ENCODE measurements at regions not wholly inside any gene's neighbourhood (a gene's known extent, or its start where the extent isn't known, plus 50 kb on each side); places are given as distances from the start of the nearest gene placed in this dataset.

DNA sequence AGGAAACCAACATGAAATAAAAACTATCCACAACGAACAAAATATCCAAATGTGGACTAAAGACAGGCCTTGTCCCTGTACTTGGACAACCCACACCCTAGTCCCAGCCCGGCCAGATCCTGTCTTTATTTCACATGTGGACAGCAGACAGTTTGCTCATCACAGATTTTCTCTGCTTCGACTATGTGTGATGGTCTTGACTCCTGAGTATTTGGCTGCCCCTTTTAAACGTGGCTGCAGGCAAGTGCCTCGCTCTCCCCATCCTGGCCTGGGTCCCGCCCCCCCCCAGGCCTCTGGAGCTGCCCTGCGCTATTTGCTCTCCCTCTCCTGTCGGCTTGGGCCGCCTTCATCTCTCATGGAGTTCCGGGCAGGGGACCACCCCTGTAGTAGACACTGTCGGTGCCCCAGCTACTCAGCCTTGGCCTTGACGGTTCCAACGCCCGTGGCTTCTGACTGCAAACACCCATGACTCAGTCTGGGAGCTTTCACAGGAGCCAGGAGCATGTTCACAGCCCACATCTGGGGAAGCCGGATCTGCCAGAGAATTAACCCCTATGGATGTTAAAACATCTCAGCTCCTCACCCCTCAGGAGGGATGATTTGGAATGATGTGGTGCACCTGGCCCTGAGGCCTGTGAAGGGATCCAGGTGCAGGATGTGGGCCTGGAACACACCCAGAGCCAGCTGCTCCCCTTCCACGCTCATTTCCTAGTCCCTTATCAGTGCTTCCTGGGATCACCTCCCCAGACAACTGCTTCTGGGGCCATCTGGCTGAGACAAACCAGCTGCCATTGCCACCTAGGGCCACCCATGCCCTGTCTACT is 229.7 kb upstream of the RPL38 start:
- no peak for DNase-seq (ENCODE audit: extremely low read depth in 1 of 2, low read depth in 1 of 2)

DNA sequence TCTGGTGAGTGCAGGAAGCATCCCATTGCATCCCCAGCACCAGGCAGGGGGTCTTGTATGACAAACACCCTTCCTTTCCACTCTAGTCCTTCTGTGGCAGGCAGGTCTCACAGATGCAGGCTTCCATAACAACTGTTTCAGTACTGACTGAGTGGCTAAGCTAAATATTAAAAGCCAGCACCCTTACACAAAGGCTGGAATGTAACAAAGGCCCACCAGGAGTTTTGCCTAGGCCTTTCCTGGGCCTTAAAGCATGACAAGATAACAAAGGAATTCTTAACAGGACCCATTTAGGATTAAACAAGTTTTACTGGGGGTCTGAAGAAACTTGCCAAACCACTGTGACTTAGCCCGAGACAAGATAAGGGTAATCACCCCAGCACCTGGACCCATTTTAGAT is 228.9 kb upstream of the RPL38 start:
- no peak for DNase-seq (ENCODE audit: extremely low read depth in 1 of 2, low read depth in 1 of 2)

DNA sequence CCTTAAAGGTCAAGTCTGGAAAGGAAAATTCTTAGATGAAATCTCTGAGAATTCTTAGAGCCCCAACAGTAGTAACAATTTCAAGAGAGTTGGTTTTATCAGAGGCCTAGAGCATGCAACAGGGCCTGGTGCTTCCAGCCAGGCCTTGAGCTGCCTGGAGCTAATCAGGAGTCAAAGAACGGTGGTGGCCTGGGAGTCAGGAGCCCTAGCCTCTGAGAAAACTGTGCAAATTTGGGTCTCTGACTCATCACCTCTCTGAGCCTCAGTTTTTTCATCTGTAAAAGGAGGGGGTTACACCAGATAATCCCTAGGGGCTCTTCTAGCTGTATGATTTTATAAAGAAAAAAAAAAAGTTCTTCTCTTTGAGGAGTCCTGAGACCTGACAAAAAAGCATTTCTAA is 227.3 kb upstream of the RPL38 start:
- DNase-seq (ENCODE audit: extremely low read depth in 1 of 2, low read depth in 1 of 2), result no peak

- no peak for DNase-seq (ENCODE audit: extremely low read depth in 1 of 2, low read depth in 1 of 2)
Observed at GRCh38 chr17:73976676-73977521, 226.6 kb upstream of the RPL38 start.

DNA sequence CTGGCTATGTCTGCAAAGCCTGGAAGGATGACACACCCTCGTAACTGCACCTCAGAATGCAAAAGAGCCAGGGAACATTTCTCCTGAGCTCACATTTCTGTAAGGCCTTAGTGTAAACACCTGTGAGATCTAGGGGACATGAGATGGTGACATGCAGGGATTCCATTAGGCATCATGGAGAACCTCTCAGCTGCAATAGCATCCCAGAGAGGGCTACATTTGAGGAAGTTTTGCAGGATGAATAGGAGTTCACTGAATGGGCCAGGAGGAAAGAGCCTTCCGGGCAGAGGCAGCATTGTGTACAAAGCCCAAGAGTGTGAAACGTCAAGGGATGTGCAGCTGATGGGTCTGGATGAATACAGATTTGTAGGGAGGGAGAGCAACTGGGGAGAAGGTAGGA is 223.0 kb upstream of the RPL38 start:
- DNase-seq (ENCODE audit: extremely low read depth in 1 of 2, low read depth in 1 of 2), result no peak

DNA sequence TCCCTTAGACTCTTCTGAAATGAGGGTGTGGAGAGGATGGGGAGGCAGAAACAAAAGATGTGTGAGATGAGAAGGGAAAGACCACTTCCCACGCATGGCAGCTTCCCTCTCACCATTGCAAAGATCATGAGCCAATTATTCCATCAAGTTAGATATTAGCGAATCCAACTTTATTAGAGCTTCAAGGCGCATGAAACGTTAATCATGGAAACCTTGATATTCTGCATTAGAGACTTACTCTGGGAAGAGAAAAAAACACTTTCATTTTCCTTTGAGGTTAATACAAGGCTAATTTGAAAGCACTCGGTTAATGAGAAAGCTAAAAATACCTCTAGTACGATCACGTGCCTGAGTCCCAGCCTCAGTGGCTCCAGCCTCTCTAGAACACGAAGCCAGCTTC is 220.6 kb upstream of the RPL38 start:
- DNase-seq (ENCODE audit: extremely low read depth in 1 of 2, low read depth in 1 of 2), result no peak

GRCh38 chr17:73983621-73984400 is 219.7 kb upstream of the RPL38 start:
- DNase-seq (ENCODE audit: extremely low read depth in 1 of 2, low read depth in 1 of 2), result no peak

- DNase-seq (ENCODE audit: extremely low read depth in 1 of 2, low read depth in 1 of 2), result no peak
Observed at GRCh38 chr17:73984941-73985340, 218.5 kb upstream of the RPL38 start.

GRCh38 chr17:73985466-73986015 is 217.9 kb upstream of the RPL38 start:
- no peak for DNase-seq (ENCODE audit: extremely low read depth in 1 of 2, low read depth in 1 of 2)

GRCh38 chr17:73986641-73987177 is 216.8 kb upstream of the RPL38 start:
- DNase-seq (ENCODE audit: extremely low read depth in 1 of 2, low read depth in 1 of 2), result no peak

DNA sequence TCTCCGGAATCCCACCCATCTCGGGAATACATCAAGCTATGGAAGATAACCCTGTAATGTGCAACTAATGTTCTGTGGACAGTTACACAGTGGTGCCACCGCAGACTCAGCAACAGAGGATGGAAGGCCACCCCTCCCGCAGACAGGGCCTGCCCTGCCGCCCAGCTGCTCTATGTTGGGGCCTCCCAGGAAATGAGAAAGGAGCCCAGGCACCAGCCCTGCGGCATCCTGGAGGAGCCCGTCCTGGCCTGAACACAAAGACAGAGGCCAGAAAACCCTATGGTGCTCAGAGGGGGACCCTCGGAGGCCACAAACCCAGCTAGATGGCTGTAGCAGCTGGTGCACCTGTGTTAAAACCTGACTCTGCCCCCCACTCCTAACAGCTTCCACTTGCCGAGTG is 216.1 kb upstream of the RPL38 start:
- no peak for DNase-seq (ENCODE audit: extremely low read depth in 1 of 2, low read depth in 1 of 2)

DNA sequence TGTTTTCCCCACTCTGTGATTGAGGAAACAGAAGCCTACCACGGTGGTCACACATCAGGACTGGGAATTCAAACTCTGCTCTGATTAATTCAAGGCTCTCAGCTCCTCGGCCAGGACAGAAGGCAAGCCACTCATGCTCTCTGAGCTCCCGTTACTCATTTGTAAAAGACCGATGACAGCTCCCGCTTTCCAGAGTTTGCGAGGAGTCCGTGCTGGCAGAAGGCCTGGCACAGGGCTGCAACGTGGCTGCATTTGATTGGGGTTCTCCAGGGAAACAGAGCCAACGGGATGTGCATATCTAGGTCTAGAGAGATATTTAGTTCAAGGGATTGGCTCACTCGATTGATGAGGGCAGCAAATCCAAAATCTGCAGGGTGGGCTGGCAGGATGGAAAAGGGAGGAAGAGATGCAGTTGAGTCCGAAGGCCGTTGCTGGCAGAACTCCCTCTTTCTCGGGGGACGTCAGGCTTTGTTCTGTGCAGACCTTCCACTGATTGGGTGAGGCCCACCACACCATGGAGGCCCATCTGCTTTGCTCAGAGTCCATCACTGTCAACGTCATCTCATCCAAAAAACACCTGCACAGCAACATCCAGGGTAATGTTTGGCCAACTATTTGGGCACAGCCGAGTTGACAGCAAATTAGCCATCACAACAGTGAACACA is 215.5 kb upstream of the RPL38 start:
- no peak for DNase-seq (ENCODE audit: extremely low read depth in 1 of 2, low read depth in 1 of 2)

DNA sequence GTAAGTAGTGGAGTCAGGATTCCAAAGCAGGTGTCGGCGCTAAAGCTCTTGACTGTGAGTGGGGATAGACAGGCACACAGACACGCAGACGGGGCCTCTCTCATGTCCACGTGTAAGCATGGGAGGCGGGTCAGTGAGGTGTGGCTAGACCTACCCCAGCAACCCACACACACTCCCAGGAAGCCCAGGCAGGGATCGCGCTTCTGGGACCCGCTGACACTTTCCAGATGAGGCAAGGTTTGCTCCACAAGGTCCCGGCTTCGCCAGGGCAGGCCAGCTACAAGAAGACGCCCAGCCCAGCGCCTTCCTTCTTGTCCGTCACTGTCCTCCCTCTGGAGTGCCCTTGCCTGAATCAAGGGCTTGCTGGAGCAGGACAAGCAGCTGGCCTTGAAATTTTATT is 213.8 kb upstream of the RPL38 start:
- no peak for DNase-seq (ENCODE audit: extremely low read depth in 1 of 2, low read depth in 1 of 2)

- DNase-seq (ENCODE audit: extremely low read depth in 1 of 2, low read depth in 1 of 2), result no peak
Observed at GRCh38 chr17:73990290-73990689, 213.2 kb upstream of the RPL38 start.

- DNase-seq (ENCODE audit: extremely low read depth in 1 of 2, low read depth in 1 of 2), result no peak
Observed at GRCh38 chr17:73991260-73991659, 212.2 kb upstream of the RPL38 start.

GRCh38 chr17:73994946-73995345 is 208.5 kb upstream of the RPL38 start:
- DNase-seq (ENCODE audit: extremely low read depth in 1 of 2, low read depth in 1 of 2), result no peak

DNA sequence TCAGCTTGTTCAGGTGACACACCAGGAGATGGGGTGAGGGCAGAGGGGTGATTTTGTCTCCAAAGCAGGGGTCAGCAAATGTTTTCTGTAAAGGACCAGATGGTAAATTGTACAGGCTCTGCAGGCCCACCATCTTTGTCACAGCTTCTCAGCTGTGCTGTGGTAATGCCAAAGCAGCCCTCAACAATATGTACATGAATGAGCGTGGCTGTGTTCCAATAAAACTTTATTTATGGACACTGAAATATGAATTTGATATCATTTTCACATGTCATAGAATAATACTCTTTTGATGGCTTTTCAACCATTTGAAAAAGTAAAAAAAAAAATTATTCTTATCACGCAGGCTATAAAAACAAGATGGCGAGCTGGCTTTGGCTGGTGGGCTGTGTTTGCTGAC is 206.4 kb upstream of the RPL38 start:
- DNase-seq (ENCODE audit: extremely low read depth in 1 of 2, low read depth in 1 of 2), result no peak

DNA sequence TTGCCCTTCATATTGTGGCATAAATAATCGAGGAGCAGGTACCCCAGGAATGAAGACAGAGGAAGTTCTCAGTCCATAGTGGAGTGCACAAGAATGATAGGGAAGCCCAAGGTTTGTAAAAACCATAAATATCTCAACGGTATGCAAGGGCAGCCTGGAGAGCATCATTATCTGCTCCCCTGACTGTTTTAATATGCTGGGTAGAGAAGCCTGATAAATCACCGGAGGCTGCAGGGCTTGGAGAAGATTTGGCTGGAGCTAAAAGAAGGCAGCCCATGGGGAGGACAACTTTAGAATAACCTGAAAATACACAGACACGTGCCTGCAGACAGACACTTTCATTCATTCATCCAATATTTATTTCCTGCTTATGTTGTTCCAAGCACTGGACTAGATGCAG is 205.2 kb upstream of the RPL38 start:
- no peak for DNase-seq (ENCODE audit: extremely low read depth in 1 of 2, low read depth in 1 of 2)

- DNase-seq (ENCODE audit: extremely low read depth in 1 of 2, low read depth in 1 of 2), result peak; percentile 24 to 29
Observed at GRCh38 chr17:73998653-73999645, 204.5 kb upstream of the RPL38 start.
